ENCODE measurements at regions not wholly inside any gene's neighbourhood (a gene's known extent, or its start where the extent isn't known, plus 50 kb on each side); places are given as distances from the start of the nearest gene placed in this dataset.
"Not testable (repeated sequence)": the region's sequence is repeated elsewhere in the genome, so short reads cannot be mapped to it uniquely, and the experiment has no call there.

GRCh38 chr7:84921154-84921553 lies 265.7 kb downstream of the SEMA3D start:
- no peak for TF ChIP-seq CTCF (conservative IDR thresholded peaks at IDR 0.05; ENCODE audit: low read length)
- TF ChIP-seq EZH2phosphoT487 (IDR thresholded peaks at IDR 0.05; ENCODE audit: borderline replicate concordance) = no peak
- no peaks in the 10 kb centered on the region for H3K79me2 ChIP-seq (ENCODE audit: insufficient read depth, low read length)
- H3K27me3 ChIP-seq (ENCODE audit: insufficient read depth, low read length, poor library complexity, severe bottlenecking) = no peaks in the 10 kb centered on the region
- no peaks in the 10 kb centered on the region for H3K9me3 ChIP-seq (ENCODE audit: insufficient read depth, low read depth, low read length)
- no peaks in the 10 kb centered on the region for H3F3A ChIP-seq (ENCODE audit: low read depth)
- no peak overlapping the region for H3K4me2 ChIP-seq (ENCODE audit: low read depth, low read length, poor library complexity, severe bottlenecking)
- no peaks in the 10 kb centered on the region for H3K36me3 ChIP-seq (ENCODE audit: insufficient read depth, low read length)
- no peak overlapping the region for H3K9ac ChIP-seq (ENCODE audit: low read depth, low read length, poor library complexity, severe bottlenecking)
- no peak overlapping the region for H2AFZ ChIP-seq (ENCODE audit: low read length)
- H3K4me3 ChIP-seq (ENCODE audit: low read length, poor library complexity, severe bottlenecking) = no peak overlapping the region
- H4K20me1 ChIP-seq (ENCODE audit: insufficient read depth, low read length, poor library complexity, severe bottlenecking) = no peaks in the 10 kb centered on the region
- no peaks in the 10 kb centered on the region for H3K9me2 ChIP-seq (replicated peaks; ENCODE audit: low read depth, low read length)
- no peaks in the 10 kb centered on the region for H3K4me1 ChIP-seq (ENCODE audit: insufficient read depth, low read length, poor library complexity, severe bottlenecking)

DNA sequence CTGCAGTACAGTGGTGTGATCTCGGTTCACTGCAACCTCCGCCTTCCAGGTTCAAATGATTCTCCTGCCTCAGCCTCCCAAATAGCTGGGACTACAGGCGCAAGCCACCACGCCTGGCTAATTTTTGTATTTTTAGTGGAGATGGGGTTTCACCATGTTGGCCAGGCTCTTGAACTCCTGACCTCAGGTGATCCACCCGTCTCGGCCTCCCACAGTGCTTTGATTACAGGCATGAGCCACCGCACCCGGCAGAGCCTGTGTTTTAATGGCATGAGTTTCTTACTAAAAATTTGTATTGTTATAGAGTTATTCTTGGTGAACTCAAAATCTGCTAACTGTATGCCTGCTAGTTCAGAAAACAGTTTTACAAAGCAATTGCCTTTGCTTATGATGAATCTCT lies 269.9 kb downstream of the SEMA3D start:
- H2AFZ ChIP-seq (ENCODE audit: low read length); H3K4me3 ChIP-seq (ENCODE audit: low read length, poor library complexity, severe bottlenecking); H3K9me2 ChIP-seq (replicated peaks; ENCODE audit: low read depth, low read length); H3F3A ChIP-seq (ENCODE audit: low read depth); H3K79me2 ChIP-seq (ENCODE audit: insufficient read depth, low read length); H3K4me2 ChIP-seq (ENCODE audit: low read depth, low read length, poor library complexity, severe bottlenecking); H3K36me3 ChIP-seq (ENCODE audit: insufficient read depth, low read length); H3K9me3 ChIP-seq (ENCODE audit: insufficient read depth, low read depth, low read length); H4K20me1 ChIP-seq (ENCODE audit: insufficient read depth, low read length, poor library complexity, severe bottlenecking); H3K9ac ChIP-seq (ENCODE audit: low read depth, low read length, poor library complexity, severe bottlenecking); H3K27me3 ChIP-seq (ENCODE audit: insufficient read depth, low read length, poor library complexity, severe bottlenecking); H3K4me1 ChIP-seq (ENCODE audit: insufficient read depth, low read length, poor library complexity, severe bottlenecking): not testable (repeated sequence)

DNA sequence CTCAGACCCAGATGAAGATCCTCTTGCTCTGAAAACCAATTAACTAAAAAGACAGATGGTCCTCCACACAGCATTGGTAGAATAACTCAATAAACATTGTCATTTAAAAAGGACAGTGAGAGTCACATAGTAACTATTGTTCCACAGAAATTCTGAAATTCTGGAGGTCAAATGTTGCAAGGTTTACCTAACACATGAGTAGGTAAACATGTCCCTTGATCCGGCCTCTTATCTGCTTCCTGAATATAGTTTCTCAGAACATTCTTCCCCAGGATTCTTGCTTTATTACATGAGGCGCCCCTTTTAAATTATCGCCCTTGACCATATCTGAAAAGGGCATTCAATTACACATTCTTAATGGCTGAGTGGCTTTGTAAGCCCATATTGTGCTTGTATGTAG lies 270.7 kb downstream of the SEMA3D start:
- Histone ChIP-seq H4K20me1 (ENCODE audit: insufficient read depth, low read length, poor library complexity, severe bottlenecking) (no peaks in the 10 kb centered on the region), H3K79me2 (ENCODE audit: insufficient read depth, low read length) (no peaks in the 10 kb centered on the region), H3K4me2 (ENCODE audit: low read depth, low read length, poor library complexity, severe bottlenecking) (no peak overlapping the region), H3K9me3 (ENCODE audit: insufficient read depth, low read depth, low read length) (no peaks in the 10 kb centered on the region), H3K9ac (ENCODE audit: low read depth, low read length, poor library complexity, severe bottlenecking) (no peak overlapping the region), H2AFZ (ENCODE audit: low read length) (no peak overlapping the region), H3F3A (ENCODE audit: low read depth) (no peaks in the 10 kb centered on the region), H3K36me3 (ENCODE audit: insufficient read depth, low read length) (no peaks in the 10 kb centered on the region), H3K27me3 (ENCODE audit: insufficient read depth, low read length, poor library complexity, severe bottlenecking) (no peaks in the 10 kb centered on the region), H3K4me3 (ENCODE audit: low read length, poor library complexity, severe bottlenecking) (no peak overlapping the region), H3K9me2 (replicated peaks; ENCODE audit: low read depth, low read length) (no peaks in the 10 kb centered on the region), H3K4me1 (ENCODE audit: insufficient read depth, low read length, poor library complexity, severe bottlenecking) (no peaks in the 10 kb centered on the region)
- TF ChIP-seq EZH2phosphoT487 (IDR thresholded peaks at IDR 0.05; ENCODE audit: borderline replicate concordance) = no peak
- no peak for TF ChIP-seq CTCF (conservative IDR thresholded peaks at IDR 0.05; ENCODE audit: low read length)

- Histone ChIP-seq H2AFZ (ENCODE audit: low read length) (no peak overlapping the region), H3K9me3 (ENCODE audit: insufficient read depth, low read depth, low read length) (no peaks in the 10 kb centered on the region)
- TF ChIP-seq EZH2phosphoT487 (IDR thresholded peaks at IDR 0.05; ENCODE audit: borderline replicate concordance) (no peak), CTCF (conservative IDR thresholded peaks at IDR 0.05; ENCODE audit: low read length) (no peak)
Observed at GRCh38 chr7:84914598-84914997, 272.3 kb downstream of the SEMA3D start.

More at GRCh38 chr7:84914598-84914997, 272.3 kb downstream of the SEMA3D start:
- H3K4me2 ChIP-seq (ENCODE audit: low read depth, low read length, poor library complexity, severe bottlenecking) = no peak overlapping the region
- H3K4me1 ChIP-seq (ENCODE audit: insufficient read depth, low read length, poor library complexity, severe bottlenecking) = no peaks in the 10 kb centered on the region
- no peaks in the 10 kb centered on the region for H4K20me1 ChIP-seq (ENCODE audit: insufficient read depth, low read length, poor library complexity, severe bottlenecking)
- H3F3A ChIP-seq (ENCODE audit: low read depth) = no peaks in the 10 kb centered on the region
- H3K79me2 ChIP-seq (ENCODE audit: insufficient read depth, low read length) = no peaks in the 10 kb centered on the region
- H3K9me2 ChIP-seq (replicated peaks; ENCODE audit: low read depth, low read length) = no peaks in the 10 kb centered on the region
- H3K9ac ChIP-seq (ENCODE audit: low read depth, low read length, poor library complexity, severe bottlenecking) = no peak overlapping the region
- no peaks in the 10 kb centered on the region for H3K36me3 ChIP-seq (ENCODE audit: insufficient read depth, low read length)
- no peaks in the 10 kb centered on the region for H3K27me3 ChIP-seq (ENCODE audit: insufficient read depth, low read length, poor library complexity, severe bottlenecking)
- H3K4me3 ChIP-seq (ENCODE audit: low read length, poor library complexity, severe bottlenecking) = no peak overlapping the region

Measured in Loucy (cell line).